ENCODE measurements at regions not wholly inside any gene's neighbourhood (a gene's known extent, or its start where the extent isn't known, plus 50 kb on each side); places are given as distances from the start of the nearest gene placed in this dataset.

GRCh38 chr13:73809561-73809960 lies 324.6 kb downstream of the KLF12 start:
- TF ChIP-seq CTCF (IDR thresholded peaks at IDR 0.05): no peak
- TF ChIP-seq POLR2A (IDR thresholded peaks at IDR 0.05): no peak
